Fibroblast of lung (primary cell): ENCODE measurements at regions not wholly inside any gene's neighbourhood (a gene's known extent, or its start where the extent isn't known, plus 50 kb on each side); places are given as distances from the start of the nearest gene placed in this dataset.

Experiments used
- DNase-seq, 2 donors: peaks; one replicate each; pipeline versions ENCODE4 v3.0.0 to v3.0.0-alpha.2; 2010; ENCODE audit warnings: low read depth in 2 of 2
- H2AFZ ChIP-seq: 2 replicates; pipeline ENCODE4 v1.5.1; 2012; ENCODE audit warnings: low read length, control low read depth, inconsistent platforms
- H3K27ac ChIP-seq: 2 replicates; pipeline ENCODE4 v1.5.1; 2011; ENCODE audit warnings: low read length, control low read depth; ENCODE audit not compliant: insufficient read depth
- H3K27me3 ChIP-seq: 2 replicates; pipeline ENCODE4 v1.5.1; 2011; ENCODE audit warnings: mild to moderate bottlenecking, low read length; ENCODE audit not compliant: control insufficient read depth, insufficient read depth
- H3K36me3 ChIP-seq: 2 replicates; pipeline ENCODE4 v1.5.1; 2011; ENCODE audit warnings: low read length; ENCODE audit not compliant: control insufficient read depth, insufficient read depth
- H3K4me1 ChIP-seq: 2 replicates; pipeline ENCODE4 v1.5.1; 2011; ENCODE audit warnings: low read length; ENCODE audit not compliant: control insufficient read depth, insufficient read depth; ENCODE audit errors: extremely low read depth
- H3K4me2 ChIP-seq: 2 replicates; pipeline ENCODE4 v1.5.1; 2011; ENCODE audit warnings: low read length, control low read depth; ENCODE audit not compliant: insufficient read depth; ENCODE audit errors: extremely low read depth
- H3K4me3 ChIP-seq, 4 experiments: fragments of 200-600 bp in 1 of 4; sonication (generic) in 1 of 4; replicated peaks in 1 of 4; 2 replicates each; pipeline ENCODE4 v1.5.1; 2011 to 2016; ENCODE audit warnings: low read length in 4 of 4, low read depth in 3 of 4, mild to moderate bottlenecking in 3 of 4, control low read depth in 2 of 4, inconsistent platforms in 1 of 4, mixed read lengths in 1 of 4; ENCODE audit not compliant: insufficient read depth in 1 of 4; ENCODE audit errors: control extremely low read depth in 1 of 4
- H3K79me2 ChIP-seq: 2 replicates; pipeline ENCODE4 v1.5.1; 2012; ENCODE audit warnings: mild to moderate bottlenecking, low read length, inconsistent platforms; ENCODE audit not compliant: control insufficient read depth, insufficient read depth
- H3K9ac ChIP-seq: 2 replicates; pipeline ENCODE4 v1.5.1; 2011; ENCODE audit warnings: mild to moderate bottlenecking, low read length, control low read depth; ENCODE audit not compliant: insufficient read depth
- H3K9me3 ChIP-seq: 2 replicates; pipeline ENCODE4 v1.5.1; 2012; ENCODE audit warnings: low read depth, low read length; ENCODE audit not compliant: control insufficient read depth, insufficient read depth
- H4K20me1 ChIP-seq: 2 replicates; pipeline ENCODE4 v1.5.1; 2011; ENCODE audit warnings: low read length; ENCODE audit not compliant: control insufficient read depth, insufficient read depth; ENCODE audit errors: extremely low read depth
- CTCF ChIP-seq, 2 donors: IDR thresholded peaks in 1 of 2; conservative IDR thresholded peaks in 1 of 2; 1 replicate in 1 of 2; 2 replicates in 1 of 2; pipeline ENCODE4 v1.5.1; 2011 to 2012; ENCODE audit warnings: low read length in 2 of 2, control low read depth in 1 of 2, inconsistent platforms in 1 of 2, low read depth in 1 of 2, mild to moderate bottlenecking in 1 of 2
- EZH2 ChIP-seq: IDR thresholded peaks from 2 replicates; pipeline ENCODE4 v1.5.1; 2012; ENCODE audit warnings: low read length, control low read depth, mild to moderate bottlenecking; ENCODE audit errors: missing control alignments

DNA sequence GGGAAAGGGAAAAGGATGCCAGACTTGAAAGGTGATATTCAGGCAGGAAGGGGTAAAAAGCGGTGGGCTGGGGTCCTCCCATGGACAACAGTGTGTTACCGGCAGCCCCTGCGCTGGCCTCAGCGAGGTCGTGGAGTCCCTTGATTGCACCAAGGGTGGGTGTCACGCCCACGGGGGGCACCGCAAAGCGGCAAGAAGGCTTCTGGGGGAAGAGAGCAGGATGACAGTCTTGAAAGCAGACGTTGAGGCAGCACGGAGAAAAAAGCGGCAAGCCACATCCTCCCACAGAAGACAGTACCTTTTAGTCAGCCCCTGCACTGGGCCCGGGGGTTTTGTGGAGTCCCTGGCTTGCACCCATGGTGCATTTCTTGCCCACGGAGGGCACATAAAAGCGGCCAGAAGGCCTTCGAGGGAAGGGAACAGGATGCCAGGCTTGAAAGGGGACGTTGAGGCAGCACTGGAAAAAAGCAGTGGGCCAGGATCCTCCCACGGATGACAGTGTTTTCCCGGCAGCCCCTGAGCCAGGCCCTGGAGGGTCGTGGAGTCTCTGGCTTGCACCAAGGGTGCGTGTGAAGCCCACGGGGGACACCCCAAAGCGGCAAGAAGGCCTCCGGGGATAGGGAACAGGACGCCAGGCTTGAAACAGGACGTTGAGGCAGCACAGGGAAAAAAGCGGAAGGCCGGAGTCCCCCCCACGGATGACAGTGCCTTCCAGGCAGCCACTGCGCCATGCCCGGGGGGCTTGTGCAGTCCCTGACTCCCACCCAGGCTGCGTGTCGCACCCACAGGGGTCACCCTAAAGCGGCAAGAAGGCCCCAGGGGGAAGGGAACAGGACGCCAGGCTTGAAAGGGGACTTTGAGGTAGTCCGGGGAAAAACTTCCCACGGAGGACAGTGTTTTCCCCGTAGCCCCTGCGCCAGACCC is 162.2 kb upstream of the ALG10B start:
- Histone ChIP-seq H3K4me1 (no peaks in the 10 kb centered on the region), H3K36me3 (no peaks in the 10 kb centered on the region), H3K27me3 (no peaks in the 10 kb centered on the region), H3K4me3 (no peak overlapping the region), H3K27ac (no peak overlapping the region), H3K4me2 (no peak overlapping the region), H2AFZ (no peak overlapping the region), H3K79me2 (no peaks in the 10 kb centered on the region), H3K9me3 (no peaks in the 10 kb centered on the region), H4K20me1 (no peaks in the 10 kb centered on the region), H3K9ac (no peak overlapping the region)
- no peak for DNase-seq
- no peak for TF ChIP-seq CTCF (conservative IDR thresholded peaks at IDR 0.05 in 1 of 2, IDR thresholded peaks at IDR 0.05 in 1 of 2; ENCODE audit: low read depth in 1 of 2, low read length in 2 of 2)
- no peak for TF ChIP-seq EZH2

- Histone ChIP-seq H3K27ac (no peak overlapping the region), H3K9ac (no peak overlapping the region), H3K4me2 (no peak overlapping the region), H4K20me1 (no peaks in the 10 kb centered on the region), H3K9me3 (no peaks in the 10 kb centered on the region), H3K4me3 (no peak overlapping the region), H2AFZ (no peak overlapping the region), H3K27me3 (no peaks in the 10 kb centered on the region), H3K36me3 (no peaks in the 10 kb centered on the region), H3K4me1 (no peaks in the 10 kb centered on the region), H3K79me2 (no peaks in the 10 kb centered on the region)
- DNase-seq = no peak
- TF ChIP-seq EZH2 (no peak), CTCF (conservative IDR thresholded peaks at IDR 0.05 in 1 of 2, IDR thresholded peaks at IDR 0.05 in 1 of 2; ENCODE audit: low read depth in 1 of 2, low read length in 2 of 2) (no peak)
Measured at GRCh38 chr12:38155020-38155395, 161.6 kb upstream of the ALG10B start.

- H3K27me3 ChIP-seq = no peaks in the 10 kb centered on the region
- no peak overlapping the region for H3K27ac ChIP-seq
- H3K4me3 ChIP-seq = no peak overlapping the region
- no peaks in the 10 kb centered on the region for H3K36me3 ChIP-seq
- H3K9ac ChIP-seq = no peak overlapping the region
- no peaks in the 10 kb centered on the region for H3K79me2 ChIP-seq
- no peak overlapping the region for H3K4me2 ChIP-seq
- no peaks in the 10 kb centered on the region for H4K20me1 ChIP-seq
- no peaks in the 10 kb centered on the region for H3K4me1 ChIP-seq
- no peak for DNase-seq
- H3K9me3 ChIP-seq = no peaks in the 10 kb centered on the region
- H2AFZ ChIP-seq = no peak overlapping the region
- no peak for TF ChIP-seq EZH2
- no peak for TF ChIP-seq CTCF (conservative IDR thresholded peaks at IDR 0.05 in 1 of 2, IDR thresholded peaks at IDR 0.05 in 1 of 2; ENCODE audit: low read depth in 1 of 2, low read length in 2 of 2)
Measured at GRCh38 chr12:38155526-38156496, 160.8 kb upstream of the ALG10B start.
